Lower lobe of right lung (tissue), 2 donors: ENCODE measurements at regions not wholly inside any gene's neighbourhood (a gene's known extent, or its start where the extent isn't known, plus 50 kb on each side); places are given as distances from the start of the nearest gene placed in this dataset.
A peak's percentile ranks its signal among the peaks of the same experiment; 100 is the strongest.

ENCODE experiments used
- ATAC-seq, 2 donors: fragments of 200-7000 bp; cut with Tn5 transposase; one replicate each; pipeline ENCODE4 v1.9.1; 2020 to 2022; ENCODE audit warnings: mild to moderate bottlenecking in 2 of 2, moderate library complexity in 2 of 2
- DNase-seq: peaks from one replicate; pipeline ENCODE4 v3.0.0-alpha.2; 2020
- H3K27ac ChIP-seq: fragments of 200-600 bp; one replicate; pipeline ENCODE4 v1.8.0; 2022
- H3K27me3 ChIP-seq: fragments of 200-600 bp; one replicate; pipeline ENCODE4 v1.8.0; 2022; ENCODE audit warnings: low read depth
- H3K36me3 ChIP-seq: fragments of 200-600 bp; one replicate; pipeline ENCODE4 v1.8.0; 2022; ENCODE audit warnings: mild to moderate bottlenecking
- H3K4me1 ChIP-seq: fragments of 200-600 bp; one replicate; pipeline ENCODE4 v1.8.0; 2022
- H3K4me3 ChIP-seq: fragments of 200-600 bp; one replicate; pipeline ENCODE4 v1.8.0; 2022; ENCODE audit warnings: mild to moderate bottlenecking
- H3K9me3 ChIP-seq: fragments of 200-600 bp; one replicate; pipeline ENCODE4 v1.8.0; 2022
- CTCF ChIP-seq: fragments of 200-600 bp; IDR thresholded peaks from one replicate; pipeline ENCODE4 v1.8.0; 2022; ENCODE audit warnings: antibody characterized with exemption, mild to moderate bottlenecking
- intact Hi-C: fragments of 100-400 bp; cut with DNase I; formaldehyde crosslinking; loops from one replicate; pipeline ENCODE4 v1.11.0; 2022
- donor health status: DM: no; HTN: yes; CAD: no; lungs with severe emphysema.

- no peaks in the 10 kb centered on the region for H3K27me3 ChIP-seq
- no peaks in the 10 kb centered on the region for H3K36me3 ChIP-seq
- no peak for TF ChIP-seq CTCF
- H3K4me1 ChIP-seq = peaks cover 6% of the 10 kb centered on the region
- no peak overlapping the region for H3K4me3 ChIP-seq
- DNase-seq = no peak
- H3K27ac ChIP-seq = no peak overlapping the region
- intact Hi-C loops = no loop called here
- no peak for ATAC-seq
- no peaks in the 10 kb centered on the region for H3K9me3 ChIP-seq
Observed at GRCh38 chr6:164928728-164929407, 380.5 kb downstream of the C6orf118 start.

- DNase-seq (no peak), ATAC-seq (no peak)
- H3K4me3 ChIP-seq = no peak overlapping the region
- no peak for TF ChIP-seq CTCF
- no peaks in the 10 kb centered on the region for H3K36me3 ChIP-seq
- no peak overlapping the region for H3K27ac ChIP-seq
- intact Hi-C loops = no loop called here
- no peaks in the 10 kb centered on the region for H3K9me3 ChIP-seq
- H3K4me1 ChIP-seq = peaks cover 6% of the 10 kb centered on the region
- H3K27me3 ChIP-seq = no peaks in the 10 kb centered on the region
Observed at GRCh38 chr6:164928057-164928727, 381.2 kb downstream of the C6orf118 start.

GRCh38 chr6:164927288-164928056 lies 381.9 kb downstream of the C6orf118 start:
- H3K4me1 ChIP-seq = peaks cover 6% of the 10 kb centered on the region
- peak; percentile 97 for TF ChIP-seq CTCF
- intact Hi-C loops = no loop called here
- ATAC-seq (peak; percentile 86 to 88), DNase-seq (peak; percentile 60)
- no peak overlapping the region for H3K27ac ChIP-seq
- H3K9me3 ChIP-seq = no peaks in the 10 kb centered on the region
- H3K27me3 ChIP-seq = no peaks in the 10 kb centered on the region
- no peak overlapping the region for H3K4me3 ChIP-seq
- H3K36me3 ChIP-seq = no peaks in the 10 kb centered on the region

GRCh38 chr6:164926686-164927085 lies 382.7 kb downstream of the C6orf118 start:
- H3K36me3 ChIP-seq = no peaks in the 10 kb centered on the region
- no peak overlapping the region for H3K4me3 ChIP-seq
- intact Hi-C loops = no loop called here
- no peaks in the 10 kb centered on the region for H3K27me3 ChIP-seq
- peaks cover 6% of the 10 kb centered on the region for H3K4me1 ChIP-seq
- no peak for DNase-seq
- H3K27ac ChIP-seq = no peak overlapping the region
- H3K9me3 ChIP-seq = no peaks in the 10 kb centered on the region
- TF ChIP-seq CTCF = no peak
- no peak for ATAC-seq

GRCh38 chr6:164925681-164926530 lies 383.5 kb downstream of the C6orf118 start:
- intact Hi-C loops = no loop called here
- ATAC-seq (peak in 1 of 2 donors; percentile 24), DNase-seq (no peak)
- no peaks in the 10 kb centered on the region for H3K36me3 ChIP-seq
- H3K27me3 ChIP-seq = no peaks in the 10 kb centered on the region
- H3K27ac ChIP-seq = no peak overlapping the region
- H3K9me3 ChIP-seq = no peaks in the 10 kb centered on the region
- no peak for TF ChIP-seq CTCF
- peaks cover 6% of the 10 kb centered on the region for H3K4me1 ChIP-seq
- H3K4me3 ChIP-seq = no peak overlapping the region
